SK-MEL-5 (cell line): ENCODE measurements at regions not wholly inside any gene's neighbourhood (a gene's known extent, or its start where the extent isn't known, plus 50 kb on each side); places are given as distances from the start of the nearest gene placed in this dataset.

Experiments used
- small RNA-seq, 2 experiments: library from RNA; depleted of rRNA; stranded (forward); fragments of <200 nt; gene quantifications; one replicate each; pipeline ENCODE3, GENCODE V24; 2014

Small RNA genes in the stretch of these regions (small RNA-seq; reads per million reads assigned to genes)
- gene AC010881.1 = 0 reads per million in 2 experiments
- gene AC018880.2 = 0 reads per million in 2 experiments
